NCI-H1417 (cell line): ENCODE measurements at regions not wholly inside any gene's neighbourhood (a gene's known extent, or its start where the extent isn't known, plus 50 kb on each side); places are given as distances from the start of the nearest gene placed in this dataset.

Source experiments
- DNase-seq, 3 experiments: peaks; one replicate each; lab custom pipeline; 2025; lab: John Stamatoyannopoulos, UW

GRCh38 chr3:29183346-29184087 lies 97.4 kb upstream of the RBMS3 start:
- no peak for DNase-seq

DNA sequence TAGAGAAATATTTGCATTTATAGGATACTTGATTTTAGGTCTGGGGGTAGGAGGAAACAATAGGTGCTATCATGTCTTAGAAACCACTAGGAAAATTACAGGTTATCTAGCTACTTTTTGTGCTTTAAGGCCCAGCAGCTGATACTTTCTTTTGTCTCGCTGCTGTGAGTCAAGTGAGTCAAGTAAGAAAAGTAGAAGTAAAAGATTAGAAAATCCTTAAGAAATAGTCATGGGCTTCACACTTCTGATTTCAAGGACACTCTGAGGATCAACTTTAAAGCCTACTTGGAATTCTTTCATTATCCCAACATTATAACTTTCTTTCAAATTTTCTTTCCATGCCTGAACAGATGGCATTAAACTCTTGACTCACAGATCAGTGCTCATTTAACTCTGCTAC lies 95.2 kb upstream of the RBMS3 start:
- DNase-seq = no peak

DNA sequence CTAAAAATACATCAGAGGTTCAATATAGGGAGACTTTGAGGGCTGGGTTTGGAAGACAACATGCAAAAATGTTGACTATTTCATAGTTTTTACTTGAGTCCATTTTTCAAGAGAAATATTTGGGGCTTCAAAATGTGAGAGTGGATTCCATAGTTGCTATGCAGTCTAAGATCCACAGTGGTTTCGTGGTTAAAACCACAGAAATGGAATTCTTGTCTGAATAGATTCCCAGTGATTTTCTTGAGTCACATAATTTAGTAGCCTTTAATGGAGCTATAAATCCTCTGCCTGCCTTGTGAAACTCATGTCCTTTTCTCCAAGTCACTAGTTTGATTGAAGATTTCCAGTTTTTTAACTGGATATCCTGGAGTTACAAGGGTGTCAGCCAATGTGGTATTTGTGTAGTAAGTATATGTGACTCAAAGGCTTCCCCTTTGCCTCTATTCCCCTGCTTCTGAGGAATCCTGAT lies 94.7 kb upstream of the RBMS3 start:
- no peak for DNase-seq

- no peak for DNase-seq
Observed at GRCh38 chr3:29186982-29187725, 93.7 kb upstream of the RBMS3 start.

DNA sequence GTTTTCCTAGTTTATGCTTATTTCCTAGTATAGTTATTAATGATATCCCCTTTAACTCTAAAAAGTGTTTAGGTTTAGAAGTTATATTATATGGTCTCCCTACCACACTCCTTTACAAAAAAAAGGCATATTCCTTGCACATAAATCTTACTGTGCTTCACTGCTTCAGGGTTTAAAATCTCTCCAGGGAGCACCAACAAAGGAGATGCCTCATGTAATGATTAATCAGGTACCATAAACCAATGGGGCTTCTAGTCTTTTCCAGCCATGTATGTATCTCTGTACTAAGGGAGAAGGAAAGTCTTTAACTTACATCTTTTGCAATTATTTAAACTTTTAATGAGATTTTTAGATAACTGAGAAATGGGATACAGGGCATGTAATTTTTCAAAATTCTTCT lies 91.5 kb upstream of the RBMS3 start:
- no peak for DNase-seq

- DNase-seq = no peak
Observed at GRCh38 chr3:29194139-29194538, 86.7 kb upstream of the RBMS3 start.

DNA sequence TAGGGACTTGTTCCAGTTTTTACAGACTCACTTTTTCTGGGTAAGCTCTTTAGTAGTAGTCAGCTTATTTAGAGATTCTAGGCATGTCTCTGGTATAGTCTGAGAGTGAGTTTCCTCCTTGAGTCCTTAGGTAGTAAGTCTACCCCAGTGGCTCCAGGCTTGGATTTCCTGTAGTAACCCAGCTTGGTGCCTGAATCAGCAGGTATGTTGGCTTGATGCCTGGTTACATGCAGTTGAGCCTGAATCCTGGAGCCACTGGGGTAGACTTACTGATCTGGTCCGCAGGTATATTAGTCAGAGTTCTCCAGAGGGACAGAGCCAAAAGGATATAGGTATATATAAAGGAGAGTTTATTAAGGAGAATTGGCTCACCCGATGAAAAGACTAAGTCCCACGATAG lies 85.8 kb upstream of the RBMS3 start:
- no peak for DNase-seq

GRCh38 chr3:29201604-29202003 lies 79.3 kb upstream of the RBMS3 start:
- DNase-seq = no peak

DNA sequence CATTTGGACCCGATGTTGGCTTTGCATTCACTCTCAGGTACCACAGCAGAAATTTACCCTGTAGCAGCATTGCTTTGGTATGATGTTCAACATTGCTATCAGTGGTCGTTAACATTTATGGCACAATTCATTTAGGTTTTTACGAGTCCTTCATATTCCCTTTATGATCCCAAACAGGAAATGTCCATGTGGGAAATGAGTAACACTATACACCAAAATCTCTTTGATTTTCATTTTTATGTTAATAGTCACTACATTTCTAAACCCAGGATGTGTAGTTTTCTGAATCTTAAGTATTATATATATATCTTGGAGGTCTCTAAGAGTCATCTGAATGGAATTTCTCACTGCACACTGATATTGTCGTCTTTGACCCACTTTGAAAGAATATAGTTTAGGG lies 78.5 kb upstream of the RBMS3 start:
- DNase-seq = no peak

GRCh38 chr3:29203851-29204250 lies 77.0 kb upstream of the RBMS3 start:
- no peak for DNase-seq

DNA sequence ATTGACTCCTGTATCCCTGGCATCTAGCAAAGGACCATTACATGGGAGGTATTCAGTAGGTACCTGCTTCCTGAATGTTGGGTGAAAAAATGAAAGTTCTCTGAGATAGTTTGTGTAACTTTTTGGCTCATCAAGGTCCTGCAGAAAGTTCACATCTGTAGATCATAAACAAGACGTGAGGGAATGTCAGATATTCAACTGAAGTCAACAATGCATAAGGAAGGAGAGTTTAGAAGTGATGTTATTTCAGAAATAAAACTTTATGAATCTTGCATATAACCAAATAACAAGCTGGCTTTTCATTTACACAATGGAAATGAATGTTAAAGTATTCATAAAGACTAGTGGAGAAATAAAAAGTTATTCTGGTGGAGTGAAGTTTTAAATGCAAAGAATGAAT lies 73.4 kb upstream of the RBMS3 start:
- DNase-seq = no peak

- no peak for DNase-seq
Observed at GRCh38 chr3:29212789-29213433, 68.0 kb upstream of the RBMS3 start.

DNA sequence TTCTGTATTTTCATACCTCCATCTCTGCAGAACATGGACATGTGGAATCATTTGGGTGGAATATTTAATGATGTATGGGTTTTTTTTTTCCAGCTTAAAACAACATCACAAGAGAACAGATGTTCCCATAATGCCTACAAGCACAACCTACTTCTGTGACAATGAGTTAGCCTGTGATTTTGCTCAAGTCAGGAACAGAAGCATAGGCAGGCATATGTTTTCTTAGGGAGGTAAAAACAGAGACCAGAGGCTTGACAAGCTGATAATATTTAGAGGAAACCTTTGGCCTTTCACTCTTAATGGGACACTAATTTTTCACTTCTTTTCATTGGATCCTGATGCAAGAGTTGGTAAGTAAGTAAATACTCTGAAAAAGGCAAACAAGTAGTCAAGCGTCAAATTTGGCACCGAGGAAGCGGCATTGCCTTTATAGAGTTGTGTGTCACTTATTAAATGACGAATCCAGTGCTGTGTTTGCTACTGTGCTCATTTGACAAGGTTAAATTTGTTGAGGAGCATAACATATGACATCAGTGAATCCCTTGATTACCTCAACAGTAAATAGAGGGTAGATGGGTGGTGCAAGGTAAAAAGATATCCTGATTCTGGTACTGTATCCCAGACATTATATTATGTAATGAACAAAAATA lies 66.7 kb upstream of the RBMS3 start:
- DNase-seq = no peak

- DNase-seq = no peak
Observed at GRCh38 chr3:29215948-29216347, 64.9 kb upstream of the RBMS3 start.

DNA sequence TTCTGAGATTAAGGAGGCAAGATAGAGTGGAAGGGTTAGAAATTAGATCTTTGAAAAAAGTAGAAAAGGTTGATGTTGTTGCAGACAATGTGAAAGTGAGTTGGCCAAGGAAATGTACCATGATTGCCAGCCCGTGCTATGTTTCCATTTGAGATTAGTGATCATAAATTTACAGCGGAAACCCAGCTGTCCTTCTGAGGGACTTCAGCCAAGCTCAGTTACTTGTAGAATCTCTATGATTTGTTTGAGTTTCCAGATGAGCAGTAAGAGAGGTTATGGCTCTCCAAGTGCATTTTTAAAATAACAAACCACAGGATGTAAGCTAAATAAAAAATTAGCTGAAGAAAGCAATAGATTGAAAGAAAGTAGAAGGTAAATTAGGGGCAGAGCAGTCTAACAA lies 54.2 kb upstream of the RBMS3 start:
- peak in 1 of 3 experiments; percentile 22 for DNase-seq

- no peak for DNase-seq
Observed at GRCh38 chr3:29227307-29227706, 53.6 kb upstream of the RBMS3 start.
